Neural progenitor cell (in vitro differentiated cells): ENCODE measurements at regions not wholly inside any gene's neighbourhood (a gene's known extent, or its start where the extent isn't known, plus 50 kb on each side); places are given as distances from the start of the nearest gene placed in this dataset.
A peak's percentile ranks its signal among the peaks of the same experiment; 100 is the strongest.

Experiments
- DNase-seq: peaks from one replicate; pipeline ENCODE4 v3.0.0-alpha.2; 2016; ENCODE audit warnings: low spot score
- H2AFZ ChIP-seq: fragments of 200-600 bp; sonication (generic); replicated peaks from 2 replicates; pipeline ENCODE4 v1.6.1; 2016; ENCODE audit warnings: antibody characterized with exemption
- H3F3A ChIP-seq: fragments of 200-600 bp; sonication (generic); 2 replicates; pipeline ENCODE4 v1.6.1; 2016; ENCODE audit warnings: antibody characterized with exemption, low read depth
- H3K27ac ChIP-seq: fragments of 200-600 bp; sonication (generic); 2 replicates; pipeline ENCODE4 v1.5.1; 2016; ENCODE audit warnings: mild to moderate bottlenecking
- H3K27me3 ChIP-seq: fragments of 200-600 bp; sonication (generic); 2 replicates; pipeline ENCODE4 v1.6.1; 2016; ENCODE audit warnings: mild to moderate bottlenecking, moderate library complexity
- H3K36me3 ChIP-seq: fragments of 200-600 bp; sonication (generic); 2 replicates; pipeline ENCODE4 v1.5.1; 2016
- H3K4me1 ChIP-seq: fragments of 200-600 bp; sonication (generic); 2 replicates; pipeline ENCODE4 v1.6.1; 2016; ENCODE audit warnings: mixed run types
- H3K4me2 ChIP-seq: fragments of 200-600 bp; sonication (generic); 2 replicates; pipeline ENCODE4 v1.6.1; 2016
- H3K4me3 ChIP-seq: fragments of 200-600 bp; sonication (generic); 2 replicates; pipeline ENCODE4 v1.5.1; 2016
- H3K79me2 ChIP-seq: fragments of 200-600 bp; sonication (generic); 2 replicates; pipeline ENCODE4 v1.6.1; 2016; ENCODE audit warnings: low read depth
- H3K9ac ChIP-seq: fragments of 200-600 bp; sonication (generic); 2 replicates; pipeline ENCODE4 v1.6.1; 2016
- H3K9me3 ChIP-seq: fragments of 200-600 bp; sonication (generic); 2 replicates; pipeline ENCODE4 v1.5.1; 2016; ENCODE audit warnings: low read depth
- H4K20me1 ChIP-seq: fragments of 200-600 bp; sonication (generic); 2 replicates; pipeline ENCODE4 v1.6.1; 2016; ENCODE audit warnings: low read depth
- H3K27ac Mint-ChIP-seq: 3 replicates; pipeline ENCODE4 v1.8.0; 2021; ENCODE audit warnings: mixed read lengths
- H3K27me3 Mint-ChIP-seq: 2 replicates; pipeline ENCODE4 v1.8.0; 2022; ENCODE audit warnings: low read depth, mild to moderate bottlenecking, inconsistent platforms, moderate library complexity, mixed read lengths; ENCODE audit not compliant: insufficient read depth
- H3K36me3 Mint-ChIP-seq: 3 replicates; pipeline ENCODE4 v1.8.0; 2021; ENCODE audit warnings: mixed read lengths
- H3K4me1 Mint-ChIP-seq: 3 replicates; pipeline ENCODE4 v1.8.0; 2021; ENCODE audit warnings: mixed read lengths
- H3K4me3 Mint-ChIP-seq: 3 replicates; pipeline ENCODE4 v1.8.0; 2021; ENCODE audit warnings: mild to moderate bottlenecking, moderate library complexity, mixed read lengths
- H3K9me3 Mint-ChIP-seq: 3 replicates; pipeline ENCODE4 v1.8.0; 2020; ENCODE audit warnings: mixed read lengths
- EZH2 ChIP-seq: fragments of 200-600 bp; sonication (generic); IDR thresholded peaks from 2 replicates; pipeline ENCODE4 v1.6.1; 2017; ENCODE audit warnings: antibody characterized with exemption, mild to moderate bottlenecking, moderate library complexity
- EZH2phosphoT487 ChIP-seq: fragments of 200-600 bp; sonication (generic); IDR thresholded peaks from 2 replicates; pipeline ENCODE4 v1.6.1; 2017; ENCODE audit warnings: antibody characterized with exemption
- TF ChIP-seq, protein P1 (sequence below): fragments of 200-600 bp; sonication (generic); IDR thresholded peaks from 2 replicates; pipeline ENCODE4 v1.5.1; 2017; ENCODE audit warnings: antibody characterized with exemption, mild to moderate bottlenecking

DNA sequence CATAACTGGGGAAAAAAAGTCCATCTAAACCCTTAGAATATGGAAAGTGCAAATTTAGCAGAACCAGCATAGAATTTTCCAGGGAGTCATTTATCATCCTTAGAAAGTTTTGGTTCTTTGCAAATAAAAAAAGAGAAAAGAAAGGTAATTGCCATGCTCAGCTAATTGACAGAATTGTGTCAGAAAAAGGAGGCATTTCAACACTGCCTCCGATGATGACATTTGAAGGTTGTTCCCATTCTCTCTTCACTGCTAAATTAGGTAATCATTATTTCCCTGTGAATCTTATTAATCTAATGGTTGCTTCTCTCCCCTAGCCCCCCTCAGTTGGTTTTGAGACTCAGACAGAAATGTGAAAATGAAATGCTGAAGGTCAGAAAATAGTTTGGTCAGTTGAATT lies 139.2 kb downstream of the PDCD6IP start:
- peaks cover 13% of the 10 kb centered on the region for H3K4me1 Mint-ChIP-seq
- Histone ChIP-seq H2AFZ (no peak overlapping the region), H3K27me3 (no peaks in the 10 kb centered on the region)

DNA sequence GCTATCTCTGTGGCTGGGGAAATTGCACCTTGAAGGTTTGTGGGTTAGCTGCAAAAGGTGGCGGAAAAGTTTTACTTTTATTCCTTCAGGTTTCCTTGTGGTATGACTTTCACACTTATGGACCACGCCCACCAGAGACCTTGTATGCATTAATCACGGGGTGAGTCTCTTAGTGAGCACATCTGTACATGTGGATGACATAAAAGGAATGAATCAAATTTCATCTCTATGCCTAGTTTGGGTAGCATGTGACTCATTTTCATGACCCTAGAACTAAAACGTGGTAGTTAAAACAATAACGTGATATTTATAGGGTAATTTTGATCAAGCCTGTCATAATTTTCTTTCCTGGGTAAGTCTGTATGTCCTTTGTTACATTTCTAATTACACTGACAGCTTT lies 141.7 kb downstream of the PDCD6IP start:
- Mint-ChIP-seq H3K4me1 (peaks cover 13% of the 10 kb centered on the region), H3K27me3 (peaks cover 3% of the 10 kb centered on the region), H3K9me3 (peaks cover 3% of the 10 kb centered on the region), H3K36me3 (peaks cover 2% of the 10 kb centered on the region), H3K4me3 (no peak overlapping the region), H3K27ac (no peak overlapping the region)
- no peaks in the 10 kb centered on the region for H3K36me3 ChIP-seq
- no peak overlapping the region for H2AFZ ChIP-seq
- H3K4me1 ChIP-seq, result peaks cover 17% of the 10 kb centered on the region
- DNase-seq, result no peak
- no peak for TF ChIP-seq EZH2
- no peak for TF ChIP-seq EZH2phosphoT487
- TF ChIP-seq, protein P1, sequence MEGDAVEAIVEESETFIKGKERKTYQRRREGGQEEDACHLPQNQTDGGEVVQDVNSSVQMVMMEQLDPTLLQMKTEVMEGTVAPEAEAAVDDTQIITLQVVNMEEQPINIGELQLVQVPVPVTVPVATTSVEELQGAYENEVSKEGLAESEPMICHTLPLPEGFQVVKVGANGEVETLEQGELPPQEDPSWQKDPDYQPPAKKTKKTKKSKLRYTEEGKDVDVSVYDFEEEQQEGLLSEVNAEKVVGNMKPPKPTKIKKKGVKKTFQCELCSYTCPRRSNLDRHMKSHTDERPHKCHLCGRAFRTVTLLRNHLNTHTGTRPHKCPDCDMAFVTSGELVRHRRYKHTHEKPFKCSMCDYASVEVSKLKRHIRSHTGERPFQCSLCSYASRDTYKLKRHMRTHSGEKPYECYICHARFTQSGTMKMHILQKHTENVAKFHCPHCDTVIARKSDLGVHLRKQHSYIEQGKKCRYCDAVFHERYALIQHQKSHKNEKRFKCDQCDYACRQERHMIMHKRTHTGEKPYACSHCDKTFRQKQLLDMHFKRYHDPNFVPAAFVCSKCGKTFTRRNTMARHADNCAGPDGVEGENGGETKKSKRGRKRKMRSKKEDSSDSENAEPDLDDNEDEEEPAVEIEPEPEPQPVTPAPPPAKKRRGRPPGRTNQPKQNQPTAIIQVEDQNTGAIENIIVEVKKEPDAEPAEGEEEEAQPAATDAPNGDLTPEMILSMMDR, result no peak
- H3K27ac ChIP-seq, result no peak overlapping the region
- H3K9me3 ChIP-seq, result no peaks in the 10 kb centered on the region
- H3K27me3 ChIP-seq, result no peaks in the 10 kb centered on the region
- H3K9ac ChIP-seq, result no peak overlapping the region
- H3K4me2 ChIP-seq, result no peak overlapping the region
- H4K20me1 ChIP-seq, result no peaks in the 10 kb centered on the region
- H3K4me3 ChIP-seq, result no peak overlapping the region
- H3F3A ChIP-seq, result no peaks in the 10 kb centered on the region
- H3K79me2 ChIP-seq, result no peaks in the 10 kb centered on the region

More for the DNA sequence above, 139.2 kb downstream of the PDCD6IP start:
- Mint-ChIP-seq H3K9me3 (peaks cover 7% of the 10 kb centered on the region), H3K4me3 (no peak overlapping the region), H3K27me3 (peaks cover 3% of the 10 kb centered on the region), H3K27ac (no peak overlapping the region), H3K36me3 (peaks cover 2% of the 10 kb centered on the region)
- H3K27ac ChIP-seq, result no peak overlapping the region
- peaks cover 17% of the 10 kb centered on the region for H3K4me1 ChIP-seq
- no peak overlapping the region for H3K4me3 ChIP-seq
- H3K79me2 ChIP-seq, result no peaks in the 10 kb centered on the region
- H3K9me3 ChIP-seq, result no peaks in the 10 kb centered on the region
- H3K36me3 ChIP-seq, result no peaks in the 10 kb centered on the region
- H3F3A ChIP-seq, result no peaks in the 10 kb centered on the region
- no peaks in the 10 kb centered on the region for H4K20me1 ChIP-seq
- DNase-seq, result no peak
- no peak for TF ChIP-seq EZH2
- TF ChIP-seq, protein P1, result no peak
- TF ChIP-seq EZH2phosphoT487, result no peak
- H3K4me2 ChIP-seq, result no peak overlapping the region
- H3K9ac ChIP-seq, result no peak overlapping the region

DNA sequence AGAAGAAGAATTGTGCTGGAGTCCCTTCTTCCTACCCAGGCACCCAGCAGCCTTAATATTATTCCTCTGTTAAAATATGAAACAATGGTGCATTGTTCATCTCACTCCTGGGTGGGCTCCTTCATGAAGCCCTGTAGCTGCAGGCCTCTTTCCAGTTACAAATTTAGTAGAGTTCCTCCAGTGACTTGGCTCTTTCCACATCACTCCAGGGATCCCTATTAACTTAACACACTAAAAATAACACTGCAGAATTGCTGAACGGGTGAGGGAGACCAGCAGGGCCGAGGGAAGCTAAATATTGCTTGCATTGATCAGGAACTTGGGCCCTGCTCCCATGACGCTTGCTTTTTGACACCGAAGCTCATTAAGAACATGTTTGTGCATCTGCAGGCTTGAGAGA lies 142.3 kb downstream of the PDCD6IP start:
- no peak for DNase-seq
- TF ChIP-seq EZH2phosphoT487 (no peak), EZH2 (no peak)
- TF ChIP-seq, protein P1, result no peak
- Mint-ChIP-seq H3K4me3 (no peak overlapping the region), H3K9me3 (peaks cover 2% of the 10 kb centered on the region), H3K36me3 (peaks cover 2% of the 10 kb centered on the region), H3K4me1 (peaks cover 13% of the 10 kb centered on the region), H3K27me3 (peaks cover 3% of the 10 kb centered on the region), H3K27ac (no peak overlapping the region)
- no peaks in the 10 kb centered on the region for H3K9me3 ChIP-seq
- no peaks in the 10 kb centered on the region for H4K20me1 ChIP-seq
- no peaks in the 10 kb centered on the region for H3K36me3 ChIP-seq
- H3K27ac ChIP-seq, result no peak overlapping the region
- H3K27me3 ChIP-seq, result no peaks in the 10 kb centered on the region
- H3K4me2 ChIP-seq, result no peak overlapping the region
- H3K4me3 ChIP-seq, result no peak overlapping the region
- no peaks in the 10 kb centered on the region for H3F3A ChIP-seq
- H3K4me1 ChIP-seq, result peaks cover 17% of the 10 kb centered on the region
- no peak overlapping the region for H3K9ac ChIP-seq
- H3K79me2 ChIP-seq, result no peaks in the 10 kb centered on the region
- peak overlapping the region; percentile 60 for H2AFZ ChIP-seq
